Prostate gland (tissue), 2 donors: ENCODE measurements at regions not wholly inside any gene's neighbourhood (a gene's known extent, or its start where the extent isn't known, plus 50 kb on each side); places are given as distances from the start of the nearest gene placed in this dataset.

Source experiments
- DNase-seq: peaks from one replicate; pipeline ENCODE4 v3.0.0-alpha.2; 2019; ENCODE audit warnings: low spot score
- H3K27ac ChIP-seq, 2 donors: fragments of 200-600 bp; sonication (generic); 2 replicates each; pipeline ENCODE4 v1.5.1; 2017 to 2019
- H3K27me3 ChIP-seq: fragments of 200-600 bp; sonication (generic); replicated peaks from 2 replicates; pipeline ENCODE4 v1.5.1; 2019; ENCODE audit not compliant: insufficient read depth
- H3K36me3 ChIP-seq, 2 donors: fragments of 200-600 bp; sonication (generic); 1 replicate in 1 of 2; 2 replicates in 1 of 2; pipeline versions ENCODE4 v1.5.1 to v1.8.1; 2017 to 2019
- H3K4me1 ChIP-seq: fragments of 200-600 bp; sonication (generic); replicated peaks from 2 replicates; pipeline ENCODE4 v1.5.1; 2019
- H3K4me3 ChIP-seq, 2 donors: fragments of 200-600 bp; sonication (generic); 2 replicates each; pipeline ENCODE4 v1.5.1; 2017 to 2019
- H3K9me3 ChIP-seq: fragments of 200-600 bp; sonication (generic); 2 replicates; pipeline ENCODE4 v1.5.1; 2017
- CTCF ChIP-seq, 4 experiments: fragments of 200-600 bp in 2 of 4; fragments of 450-650 bp in 2 of 4; sonication (generic) in 2 of 4; IDR thresholded peaks; 1 replicate in 3 of 4; 2 replicates in 1 of 4; pipeline ENCODE4 v1.5.1; 2016 to 2019; ENCODE audit warnings: antibody characterized with exemption in 4 of 4, mild to moderate bottlenecking in 2 of 4, moderate library complexity in 2 of 4
- POLR2A ChIP-seq: fragments of 450-650 bp; IDR thresholded peaks from one replicate; pipeline ENCODE4 v1.6.1; 2016; ENCODE audit warnings: antibody characterized with exemption, mild to moderate bottlenecking
- POLR2AphosphoS5 ChIP-seq: sonication (generic); formaldehyde crosslinking; IDR thresholded peaks from one replicate; pipeline ENCODE4 v1.6.1; 2017; ENCODE audit warnings: antibody characterized with exemption
- WGBS: methylation state at CpG from one replicate; pipeline ENCODE4 v1.1.5; 2018; 5-methylcytosine and 5-hydroxymethylcytosine counted together
- intact Hi-C: fragments of 100-400 bp; cut with DNase I; formaldehyde crosslinking; loops from one replicate; pipeline ENCODE4 v1.14.2; 2022

GRCh38 chr7:106382129-106382528 is 97.3 kb upstream of the NAMPT start:
- WGBS, result 96% methylated on average over 1 of the region's 1 CpG
- TF ChIP-seq POLR2AphosphoS5 (no peak), CTCF (IDR thresholded peaks at IDR 0.05) (no peak), POLR2A (no peak)
- H3K36me3 ChIP-seq, result no peaks in the 10 kb centered on the region
- H3K4me1 ChIP-seq, result no peaks in the 10 kb centered on the region
- intact Hi-C loops, result no loop called here
- H3K27ac ChIP-seq, result no peak overlapping the region
- no peak for DNase-seq
- H3K9me3 ChIP-seq, result no peaks in the 10 kb centered on the region
- H3K27me3 ChIP-seq, result no peaks in the 10 kb centered on the region
- no peak overlapping the region for H3K4me3 ChIP-seq

GRCh38 chr7:106381252-106381651 is 96.5 kb upstream of the NAMPT start:
- 85% methylated on average over 2 of the region's 2 CpGs for WGBS
- Histone ChIP-seq H3K9me3 (no peaks in the 10 kb centered on the region), H3K4me3 (no peak overlapping the region), H3K27ac (no peak overlapping the region), H3K27me3 (no peaks in the 10 kb centered on the region), H3K36me3 (no peaks in the 10 kb centered on the region), H3K4me1 (no peaks in the 10 kb centered on the region)
- TF ChIP-seq CTCF (IDR thresholded peaks at IDR 0.05), result no peak
- no peak for TF ChIP-seq POLR2A
- no peak for TF ChIP-seq POLR2AphosphoS5
- no peak for DNase-seq
- intact Hi-C loops, result no loop called here

- no peaks in the 10 kb centered on the region for H3K4me1 ChIP-seq
- no peak overlapping the region for H3K27ac ChIP-seq
- no peaks in the 10 kb centered on the region for H3K36me3 ChIP-seq
- TF ChIP-seq POLR2A (no peak), CTCF (IDR thresholded peaks at IDR 0.05) (no peak), POLR2AphosphoS5 (no peak)
- intact Hi-C loops, result no loop called here
- 82% methylated on average over 3 of the region's 3 CpGs for WGBS
- DNase-seq, result no peak
- no peaks in the 10 kb centered on the region for H3K9me3 ChIP-seq
- H3K4me3 ChIP-seq, result no peak overlapping the region
- no peaks in the 10 kb centered on the region for H3K27me3 ChIP-seq
Measured at GRCh38 chr7:106377847-106378361, 93.1 kb upstream of the NAMPT start.

- Histone ChIP-seq H3K4me3 (no peak overlapping the region), H3K9me3 (no peaks in the 10 kb centered on the region), H3K27ac (no peak overlapping the region), H3K36me3 (no peaks in the 10 kb centered on the region), H3K4me1 (no peaks in the 10 kb centered on the region), H3K27me3 (no peaks in the 10 kb centered on the region)
- DNase-seq, result no peak
- WGBS, result 52% methylated on average over 3 of the region's 3 CpGs
- TF ChIP-seq POLR2A (no peak), CTCF (IDR thresholded peaks at IDR 0.05) (no peak), POLR2AphosphoS5 (no peak)
- intact Hi-C loops, result no loop called here
Measured at GRCh38 chr7:106376026-106376799, 91.4 kb upstream of the NAMPT start.

GRCh38 chr7:106375499-106375898 is 90.7 kb upstream of the NAMPT start:
- 96% methylated on average over 2 of the region's 2 CpGs for WGBS
- no peak for TF ChIP-seq CTCF (IDR thresholded peaks at IDR 0.05)
- no peak for TF ChIP-seq POLR2A
- no peak for TF ChIP-seq POLR2AphosphoS5
- Histone ChIP-seq H3K4me3 (no peak overlapping the region), H3K4me1 (no peaks in the 10 kb centered on the region), H3K36me3 (no peaks in the 10 kb centered on the region), H3K27ac (no peak overlapping the region), H3K9me3 (no peaks in the 10 kb centered on the region), H3K27me3 (no peaks in the 10 kb centered on the region)
- intact Hi-C loops, result no loop called here
- DNase-seq, result no peak
